ACC112 (cell line): ENCODE measurements at regions not wholly inside any gene's neighbourhood (a gene's known extent, or its start where the extent isn't known, plus 50 kb on each side); places are given as distances from the start of the nearest gene placed in this dataset.

Experiments used
- H2AFZ ChIP-seq: fragments of 200-600 bp; sonication (generic); one replicate; pipeline ENCODE4 v1.6.0; 2017; ENCODE audit warnings: antibody characterized with exemption, low read length; ENCODE audit not compliant: unreplicated experiment
- H3K27ac ChIP-seq: fragments of 200-600 bp; sonication (generic); 2 replicates; pipeline ENCODE4 v1.5.1; 2014; ENCODE audit warnings: low read depth, mild to moderate bottlenecking, antibody characterized with exemption, low read length, moderate library complexity
- H3K27me3 ChIP-seq: fragments of 200-600 bp; sonication (generic); 2 replicates; pipeline ENCODE4 v1.6.1; 2014; ENCODE audit warnings: mild to moderate bottlenecking, antibody characterized with exemption, low read length, moderate library complexity, mixed read lengths; ENCODE audit not compliant: insufficient read depth
- H3K36me3 ChIP-seq: fragments of 200-600 bp; sonication (generic); 2 replicates; pipeline ENCODE4 v1.6.1; 2016; ENCODE audit warnings: mild to moderate bottlenecking, antibody characterized with exemption, low read length, moderate library complexity, mixed read lengths; ENCODE audit not compliant: insufficient read depth
- H3K4me1 ChIP-seq: fragments of 200-600 bp; sonication (generic); one replicate; pipeline ENCODE4 v1.6.1; 2016; ENCODE audit warnings: low read length, mixed read lengths; ENCODE audit not compliant: insufficient read depth, unreplicated experiment, control insufficient read depth
- H3K4me3 ChIP-seq: fragments of 200-600 bp; sonication (generic); 2 replicates; pipeline ENCODE4 v1.5.1; 2014; ENCODE audit warnings: mild to moderate bottlenecking, low read depth, low read length
- H3K79me2 ChIP-seq: fragments of 200-600 bp; sonication (generic); one replicate; pipeline ENCODE4 v1.6.0; 2016; ENCODE audit warnings: low read length; ENCODE audit not compliant: control insufficient read depth, unreplicated experiment, insufficient read depth

- Histone ChIP-seq H3K4me1 (peaks cover 17% of the 10 kb centered on the region), H3K4me3 (no peak overlapping the region), H3K36me3 (no peaks in the 10 kb centered on the region), H3K27ac (no peak overlapping the region), H3K27me3 (no peaks in the 10 kb centered on the region), H3K79me2 (no peaks in the 10 kb centered on the region), H2AFZ (no peak overlapping the region)
Measured at GRCh38 chr7:46168231-46168630, 247.2 kb upstream of the IGFBP3 start.

GRCh38 chr7:46165276-46165675 is 244.2 kb upstream of the IGFBP3 start:
- Histone ChIP-seq H3K4me3 (no peak overlapping the region), H3K27me3 (no peaks in the 10 kb centered on the region), H2AFZ (peak overlapping the region; percentile 8), H3K36me3 (no peaks in the 10 kb centered on the region), H3K79me2 (no peaks in the 10 kb centered on the region), H3K27ac (no peak overlapping the region), H3K4me1 (peaks cover 10% of the 10 kb centered on the region)

GRCh38 chr7:46164629-46165028 is 243.6 kb upstream of the IGFBP3 start:
- Histone ChIP-seq H2AFZ (no peak overlapping the region), H3K27ac (no peak overlapping the region), H3K4me1 (peaks cover 10% of the 10 kb centered on the region)

GRCh38 chr7:46163246-46163645 is 242.2 kb upstream of the IGFBP3 start:
- H3K36me3 ChIP-seq: no peaks in the 10 kb centered on the region
- H3K4me3 ChIP-seq: no peak overlapping the region
- H2AFZ ChIP-seq: no peak overlapping the region
- H3K79me2 ChIP-seq: no peaks in the 10 kb centered on the region
- H3K4me1 ChIP-seq: peaks cover 10% of the 10 kb centered on the region
- H3K27ac ChIP-seq: no peak overlapping the region
- H3K27me3 ChIP-seq: no peaks in the 10 kb centered on the region

More at GRCh38 chr7:46164629-46165028, 243.6 kb upstream of the IGFBP3 start:
- no peak overlapping the region for H3K4me3 ChIP-seq
- no peaks in the 10 kb centered on the region for H3K36me3 ChIP-seq
- H3K79me2 ChIP-seq: no peaks in the 10 kb centered on the region
- H3K27me3 ChIP-seq: no peaks in the 10 kb centered on the region

- no peak overlapping the region for H2AFZ ChIP-seq
Measured at GRCh38 chr7:46162609-46163008, 241.5 kb upstream of the IGFBP3 start.

GRCh38 chr7:46160861-46161260 is 239.8 kb upstream of the IGFBP3 start:
- H3K27ac ChIP-seq: no peak overlapping the region
- no peak overlapping the region for H3K4me3 ChIP-seq
- H2AFZ ChIP-seq: no peak overlapping the region
- H3K36me3 ChIP-seq: no peaks in the 10 kb centered on the region
- no peaks in the 10 kb centered on the region for H3K27me3 ChIP-seq
- peaks cover 10% of the 10 kb centered on the region for H3K4me1 ChIP-seq
- H3K79me2 ChIP-seq: no peaks in the 10 kb centered on the region

More at GRCh38 chr7:46162609-46163008, 241.5 kb upstream of the IGFBP3 start:
- H3K79me2 ChIP-seq: no peaks in the 10 kb centered on the region
- H3K36me3 ChIP-seq: no peaks in the 10 kb centered on the region
- H3K4me1 ChIP-seq: peaks cover 10% of the 10 kb centered on the region
- no peak overlapping the region for H3K27ac ChIP-seq
- H3K27me3 ChIP-seq: no peaks in the 10 kb centered on the region
- no peak overlapping the region for H3K4me3 ChIP-seq

GRCh38 chr7:46157931-46158330 is 236.9 kb upstream of the IGFBP3 start:
- no peak overlapping the region for H3K4me3 ChIP-seq
- no peaks in the 10 kb centered on the region for H3K4me1 ChIP-seq
- no peaks in the 10 kb centered on the region for H3K27me3 ChIP-seq
- no peak overlapping the region for H3K27ac ChIP-seq
- H3K79me2 ChIP-seq: no peaks in the 10 kb centered on the region
- H2AFZ ChIP-seq: no peak overlapping the region
- H3K36me3 ChIP-seq: no peaks in the 10 kb centered on the region

GRCh38 chr7:46157404-46157803 is 236.3 kb upstream of the IGFBP3 start:
- H3K79me2 ChIP-seq: no peaks in the 10 kb centered on the region
- H3K36me3 ChIP-seq: no peaks in the 10 kb centered on the region
- H3K4me3 ChIP-seq: no peak overlapping the region
- no peaks in the 10 kb centered on the region for H3K4me1 ChIP-seq
- H3K27me3 ChIP-seq: no peaks in the 10 kb centered on the region
- no peak overlapping the region for H2AFZ ChIP-seq
- H3K27ac ChIP-seq: no peak overlapping the region

GRCh38 chr7:46156853-46157252 is 235.8 kb upstream of the IGFBP3 start:
- H3K4me1 ChIP-seq: no peaks in the 10 kb centered on the region
- no peaks in the 10 kb centered on the region for H3K27me3 ChIP-seq
- H3K27ac ChIP-seq: no peak overlapping the region
- no peak overlapping the region for H2AFZ ChIP-seq
- no peaks in the 10 kb centered on the region for H3K79me2 ChIP-seq
- H3K36me3 ChIP-seq: no peaks in the 10 kb centered on the region
- no peak overlapping the region for H3K4me3 ChIP-seq

- no peaks in the 10 kb centered on the region for H3K36me3 ChIP-seq
- no peak overlapping the region for H2AFZ ChIP-seq
- H3K4me1 ChIP-seq: no peaks in the 10 kb centered on the region
- H3K4me3 ChIP-seq: no peak overlapping the region
- no peak overlapping the region for H3K27ac ChIP-seq
- no peaks in the 10 kb centered on the region for H3K79me2 ChIP-seq
- H3K27me3 ChIP-seq: no peaks in the 10 kb centered on the region
Measured at GRCh38 chr7:46156086-46156485, 235.0 kb upstream of the IGFBP3 start.

- no peak overlapping the region for H3K4me3 ChIP-seq
- no peaks in the 10 kb centered on the region for H3K36me3 ChIP-seq
- no peak overlapping the region for H2AFZ ChIP-seq
- no peaks in the 10 kb centered on the region for H3K4me1 ChIP-seq
- H3K27me3 ChIP-seq: no peaks in the 10 kb centered on the region
- no peak overlapping the region for H3K27ac ChIP-seq
- H3K79me2 ChIP-seq: no peaks in the 10 kb centered on the region
Measured at GRCh38 chr7:46155367-46155766, 234.3 kb upstream of the IGFBP3 start.
